ENCODE measurements at regions not wholly inside any gene's neighbourhood (a gene's known extent, or its start where the extent isn't known, plus 50 kb on each side); places are given as distances from the start of the nearest gene placed in this dataset.

DNA sequence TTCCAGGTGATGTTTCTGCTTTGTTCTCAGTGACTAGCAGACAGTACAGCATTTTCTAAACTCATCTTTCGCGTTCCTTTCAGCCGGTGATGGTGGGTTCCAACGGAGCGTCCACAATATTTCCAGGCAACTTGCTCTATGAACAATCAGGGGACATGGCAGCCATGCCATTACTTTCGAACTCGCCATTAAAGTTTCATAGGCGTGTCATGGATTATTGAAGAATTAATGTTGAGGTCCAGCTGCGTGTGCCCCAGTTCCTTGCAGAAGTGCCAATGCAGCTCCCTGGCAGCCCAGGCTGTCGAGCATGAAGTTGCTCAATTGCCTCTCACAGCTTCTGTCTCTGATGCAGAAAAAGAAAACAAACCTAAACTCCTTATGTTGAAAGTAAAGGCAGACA is 262.2 kb downstream of the IRX2 start:
- no peaks in the 10 kb centered on the region for H3K4me1 Mint-ChIP-seq
- H3K27me3 Mint-ChIP-seq (ENCODE audit: low read depth) = no peaks in the 10 kb centered on the region
- H3K4me3 Mint-ChIP-seq = no peak overlapping the region
- peaks cover 20% of the 10 kb centered on the region for H3K9me3 Mint-ChIP-seq
- no peaks in the 10 kb centered on the region for H3K36me3 Mint-ChIP-seq
- TF ChIP-seq, protein P1, sequence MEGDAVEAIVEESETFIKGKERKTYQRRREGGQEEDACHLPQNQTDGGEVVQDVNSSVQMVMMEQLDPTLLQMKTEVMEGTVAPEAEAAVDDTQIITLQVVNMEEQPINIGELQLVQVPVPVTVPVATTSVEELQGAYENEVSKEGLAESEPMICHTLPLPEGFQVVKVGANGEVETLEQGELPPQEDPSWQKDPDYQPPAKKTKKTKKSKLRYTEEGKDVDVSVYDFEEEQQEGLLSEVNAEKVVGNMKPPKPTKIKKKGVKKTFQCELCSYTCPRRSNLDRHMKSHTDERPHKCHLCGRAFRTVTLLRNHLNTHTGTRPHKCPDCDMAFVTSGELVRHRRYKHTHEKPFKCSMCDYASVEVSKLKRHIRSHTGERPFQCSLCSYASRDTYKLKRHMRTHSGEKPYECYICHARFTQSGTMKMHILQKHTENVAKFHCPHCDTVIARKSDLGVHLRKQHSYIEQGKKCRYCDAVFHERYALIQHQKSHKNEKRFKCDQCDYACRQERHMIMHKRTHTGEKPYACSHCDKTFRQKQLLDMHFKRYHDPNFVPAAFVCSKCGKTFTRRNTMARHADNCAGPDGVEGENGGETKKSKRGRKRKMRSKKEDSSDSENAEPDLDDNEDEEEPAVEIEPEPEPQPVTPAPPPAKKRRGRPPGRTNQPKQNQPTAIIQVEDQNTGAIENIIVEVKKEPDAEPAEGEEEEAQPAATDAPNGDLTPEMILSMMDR (IDR thresholded peaks at IDR 0.05; ENCODE audit: unreplicated experiment) = no peak
- H3K27ac Mint-ChIP-seq = no peak overlapping the region
- no peak for DNase-seq (ENCODE audit: low spot score in 2 of 2, unreplicated experiment in 2 of 2)

DNA sequence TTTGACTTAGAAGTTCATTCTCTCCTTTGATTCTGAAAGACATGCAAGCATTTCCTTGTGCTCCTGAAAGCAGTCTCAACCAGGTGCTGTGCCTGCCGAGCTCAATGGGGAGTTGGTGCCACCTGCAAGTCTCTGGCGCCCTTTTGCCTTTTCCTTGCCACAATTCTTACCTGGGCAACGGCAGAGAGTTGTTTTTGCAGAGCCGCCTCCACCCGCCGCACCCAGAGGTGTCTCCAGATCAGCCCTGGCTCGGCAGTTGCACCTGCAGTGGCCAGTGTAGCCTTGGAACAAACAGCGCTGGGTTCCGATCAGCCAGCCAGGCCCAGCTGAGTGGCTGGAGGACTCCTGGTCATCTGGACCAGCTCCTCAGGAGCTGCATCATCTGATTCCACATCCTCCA is 262.9 kb downstream of the IRX2 start:
- H3K27ac Mint-ChIP-seq = no peak overlapping the region
- TF ChIP-seq, protein P1 (IDR thresholded peaks at IDR 0.05; ENCODE audit: unreplicated experiment) = no peak
- H3K36me3 Mint-ChIP-seq = no peaks in the 10 kb centered on the region
- no peaks in the 10 kb centered on the region for H3K4me1 Mint-ChIP-seq
- no peak overlapping the region for H3K4me3 Mint-ChIP-seq
- H3K9me3 Mint-ChIP-seq = peaks cover 20% of the 10 kb centered on the region
- DNase-seq (ENCODE audit: low spot score in 2 of 2, unreplicated experiment in 2 of 2) = no peak
- H3K27me3 Mint-ChIP-seq (ENCODE audit: low read depth) = no peaks in the 10 kb centered on the region

DNA sequence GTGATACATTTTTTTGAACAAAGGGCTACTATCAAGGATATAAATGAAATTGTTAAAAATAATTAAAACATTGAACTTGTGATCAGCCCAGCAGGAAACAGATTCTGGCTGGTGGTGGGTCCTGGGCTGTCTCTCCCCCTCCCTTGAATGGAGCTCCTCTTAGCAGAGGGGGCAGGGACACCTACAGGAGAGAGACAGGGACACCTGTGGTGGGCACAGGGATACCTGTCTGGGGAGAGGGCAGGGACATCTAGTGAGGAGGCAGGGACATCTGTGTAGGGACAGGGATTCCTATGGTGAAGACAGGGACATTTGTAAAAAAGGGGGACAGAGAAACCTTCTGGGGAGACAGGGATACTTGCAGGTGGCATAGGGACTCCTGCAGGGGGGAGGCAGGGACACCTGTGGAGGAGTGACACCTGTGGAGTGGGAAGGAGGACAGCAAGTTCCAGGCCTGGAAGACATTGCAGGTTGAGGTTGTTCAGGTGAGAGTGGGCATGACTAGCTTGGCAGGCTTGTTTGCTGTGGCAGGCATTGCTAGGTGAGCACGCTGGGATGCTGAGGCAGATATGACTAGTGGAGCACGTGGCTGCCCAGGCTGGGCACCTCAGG is 264.2 kb downstream of the IRX2 start:
- H3K4me3 Mint-ChIP-seq = no peak overlapping the region
- H3K36me3 Mint-ChIP-seq = no peaks in the 10 kb centered on the region
- DNase-seq (ENCODE audit: low spot score in 2 of 2, unreplicated experiment in 2 of 2) = no peak
- H3K4me1 Mint-ChIP-seq = no peaks in the 10 kb centered on the region
- H3K27me3 Mint-ChIP-seq (ENCODE audit: low read depth) = no peaks in the 10 kb centered on the region
- TF ChIP-seq, protein P1 (IDR thresholded peaks at IDR 0.05; ENCODE audit: unreplicated experiment) = no peak
- no peak overlapping the region for H3K27ac Mint-ChIP-seq
- H3K9me3 Mint-ChIP-seq = peaks cover 27% of the 10 kb centered on the region

DNA sequence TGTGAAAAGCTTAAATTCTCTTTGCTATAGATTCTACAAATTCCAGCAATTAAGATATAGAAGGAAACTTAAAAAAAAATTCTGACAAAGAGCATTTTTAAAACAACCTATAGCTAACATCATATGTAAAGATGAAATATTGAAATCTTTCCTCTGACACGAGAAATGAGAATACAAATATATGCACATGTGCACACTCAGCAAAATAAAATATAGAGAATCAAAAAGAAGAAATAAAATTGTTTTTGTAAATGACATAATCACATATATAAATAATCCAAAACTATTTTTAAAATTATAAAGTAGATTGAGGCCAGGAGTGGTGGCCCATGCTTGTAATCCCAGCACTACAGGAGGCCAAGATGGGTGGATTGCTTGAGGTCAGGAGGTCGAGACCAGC is 265.1 kb downstream of the IRX2 start:
- Mint-ChIP-seq H3K27me3 (ENCODE audit: low read depth) (no peaks in the 10 kb centered on the region), H3K4me1 (no peaks in the 10 kb centered on the region), H3K4me3 (no peak overlapping the region), H3K9me3 (peaks cover 34% of the 10 kb centered on the region), H3K27ac (no peak overlapping the region), H3K36me3 (no peaks in the 10 kb centered on the region)
- TF ChIP-seq, protein P1 (IDR thresholded peaks at IDR 0.05; ENCODE audit: unreplicated experiment) = no peak
- DNase-seq (ENCODE audit: low spot score in 2 of 2, unreplicated experiment in 2 of 2) = no peak

DNA sequence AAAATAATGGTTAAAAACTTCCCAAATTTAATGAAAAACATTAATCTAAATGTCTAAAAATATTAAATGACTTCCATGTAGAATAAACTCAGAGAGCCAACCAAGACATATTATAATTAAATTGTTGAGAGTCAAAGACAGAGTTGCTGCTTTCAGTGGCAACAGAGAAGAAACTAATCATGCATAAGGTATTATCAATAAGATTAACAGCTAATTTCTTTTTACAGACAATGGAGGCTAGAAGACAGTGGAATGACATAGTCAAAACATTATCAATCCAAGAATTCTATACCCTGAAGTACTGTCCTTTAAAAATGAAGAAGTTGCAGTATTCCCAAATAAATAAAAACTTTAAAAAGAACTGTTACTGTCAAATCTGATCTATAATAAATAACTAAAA is 268.7 kb downstream of the IRX2 start:
- Mint-ChIP-seq H3K4me1 (peaks cover 4% of the 10 kb centered on the region), H3K27ac (no peak overlapping the region), H3K9me3 (peaks cover 45% of the 10 kb centered on the region), H3K4me3 (no peak overlapping the region), H3K27me3 (ENCODE audit: low read depth) (no peaks in the 10 kb centered on the region), H3K36me3 (no peaks in the 10 kb centered on the region)
- no peak for DNase-seq (ENCODE audit: low spot score in 2 of 2, unreplicated experiment in 2 of 2)
- TF ChIP-seq, protein P1 (IDR thresholded peaks at IDR 0.05; ENCODE audit: unreplicated experiment) = no peak

DNA sequence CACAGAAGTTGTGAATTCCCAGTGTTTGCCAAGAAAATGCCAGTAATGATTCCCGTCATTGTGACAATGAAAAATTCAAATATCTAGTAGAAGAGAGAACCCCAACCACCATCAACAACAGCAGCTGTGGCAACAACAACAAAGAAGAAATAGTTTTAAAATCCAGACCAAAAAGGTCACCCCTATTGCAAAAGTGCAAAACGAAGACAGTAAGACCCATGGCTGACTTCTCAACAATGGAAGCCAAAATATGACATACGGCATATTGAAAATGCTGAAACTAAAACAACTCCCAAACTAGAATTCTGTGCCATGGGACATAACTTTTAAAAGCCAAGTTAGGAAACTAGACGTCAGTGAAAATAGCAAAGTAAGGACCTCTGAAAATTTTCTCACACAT is 270.6 kb downstream of the IRX2 start:
- H3K4me1 Mint-ChIP-seq = peaks cover 10% of the 10 kb centered on the region
- no peaks in the 10 kb centered on the region for H3K36me3 Mint-ChIP-seq
- TF ChIP-seq, protein P1 (IDR thresholded peaks at IDR 0.05; ENCODE audit: unreplicated experiment) = no peak
- DNase-seq (ENCODE audit: low spot score in 2 of 2, unreplicated experiment in 2 of 2) = no peak
- no peak overlapping the region for H3K27ac Mint-ChIP-seq
- H3K4me3 Mint-ChIP-seq = no peak overlapping the region
- peaks cover 39% of the 10 kb centered on the region for H3K9me3 Mint-ChIP-seq
- H3K27me3 Mint-ChIP-seq (ENCODE audit: low read depth) = no peaks in the 10 kb centered on the region
